HepG2 (cell line): ENCODE measurements at regions not wholly inside any gene's neighbourhood (a gene's known extent, or its start where the extent isn't known, plus 50 kb on each side); places are given as distances from the start of the nearest gene placed in this dataset.
A peak's percentile ranks its signal among the peaks of the same experiment; 100 is the strongest.

Experiments
- ATAC-seq: fragments of 200-7000 bp; cut with Tn5 transposase; 3 replicates; pipeline ENCODE4 v1.9.1; 2020; ENCODE audit warnings: mild to moderate bottlenecking, moderate library complexity
- BruUV-seq: library from RNA; stranded (reverse); fragments of 400-500 nt; replicated peaks from 2 replicates; lab custom pipeline; 2021; lab: Mats Ljungman, UMichigan
- CTCF ChIA-PET: fragments of 300-600 bp; formaldehyde crosslinking; extraction: SDS; loops from one replicate; lab custom pipeline; 2021; ENCODE audit warnings: low total read pairs, inconsistent platforms, low intra/inter-chr PET ratio; lab: Yijun Ruan, JAX
- POLR2A ChIA-PET: fragments of 350-600 bp; sonication (Branson Sonifier 250); formaldehyde crosslinking; loops from one replicate; lab custom pipeline; 2020; ENCODE audit warnings: antibody characterized with exemption, inconsistent platforms; lab: Yijun Ruan, JAX
- DNase-seq: peaks from one replicate; pipeline ENCODE4 v3.0.0-alpha.2; 2015; ENCODE audit warnings: low spot score
- FAIRE-seq: peaks from 3 replicates; lab custom pipeline; 2011; peaks lifted over from hg19 to GRCh38; lab: Jason Lieb, UNC
- H2AFZ ChIP-seq: one replicate; pipeline ENCODE4 v1.6.1; 2011; ENCODE audit warnings: low read length, inconsistent platforms
- H3K27ac ChIP-seq: fragments of 300-600 bp; 3 replicates; pipeline ENCODE4 v1.8.0; 2011; ENCODE audit warnings: mixed run types, mild to moderate bottlenecking, mixed read lengths, low read length, inconsistent platforms; ENCODE audit not compliant: insufficient read depth; ENCODE audit errors: extremely low read length
- H3K27me3 ChIP-seq, 2 experiments: fragments of 200-600 bp in 1 of 2; 2 replicates in 1 of 2; 3 replicates in 1 of 2; pipeline versions ENCODE4 v1.6.0 to v1.8.0; 2011; ENCODE audit warnings: low read length in 2 of 2, mild to moderate bottlenecking in 2 of 2, moderate library complexity in 2 of 2, inconsistent platforms in 1 of 2; ENCODE audit not compliant: insufficient read depth in 2 of 2, control insufficient read depth in 1 of 2
- H3K36me3 ChIP-seq, 2 experiments: fragments of 200-600 bp in 1 of 2; replicated peaks in 1 of 2; 2 replicates in 1 of 2; 3 replicates in 1 of 2; pipeline versions ENCODE4 v1.5.1 to v1.8.0; 2011; ENCODE audit warnings: low read length in 2 of 2, inconsistent platforms in 1 of 2; ENCODE audit not compliant: insufficient read depth in 2 of 2, control insufficient read depth in 1 of 2
- H3K4me1 ChIP-seq: 2 replicates; pipeline ENCODE4 v1.5.1; 2012; ENCODE audit warnings: low read length, inconsistent platforms; ENCODE audit not compliant: insufficient read depth
- H3K4me2 ChIP-seq: 2 replicates; pipeline ENCODE4 v1.6.0; 2011; ENCODE audit warnings: low read depth, low read length, inconsistent platforms
- H3K4me3 ChIP-seq, 3 experiments: fragments of 200-600 bp in 1 of 3; sonication (generic), shearing (Covaris generic) in 1 of 3; replicated peaks in 1 of 3; 2 replicates each; pipeline ENCODE4 v1.5.1; 2011 to 2016; ENCODE audit warnings: low read length in 3 of 3, inconsistent platforms in 2 of 3, low read depth in 2 of 3, mild to moderate bottlenecking in 2 of 3, control low read depth in 1 of 3, mixed read lengths in 1 of 3; ENCODE audit not compliant: insufficient read depth in 1 of 3
- H3K79me2 ChIP-seq: one replicate; pipeline ENCODE4 v1.6.1; 2011; ENCODE audit warnings: low read length, inconsistent platforms; ENCODE audit not compliant: insufficient read depth
- H3K9ac ChIP-seq: 2 replicates; pipeline ENCODE4 v1.6.0; 2011; ENCODE audit warnings: mild to moderate bottlenecking, low read depth, low read length, inconsistent platforms; ENCODE audit not compliant: insufficient read depth
- H3K9me3 ChIP-seq: 2 replicates; pipeline ENCODE4 v1.5.1; 2012; ENCODE audit warnings: mild to moderate bottlenecking, low read length
- H4K20me1 ChIP-seq: 2 replicates; pipeline ENCODE4 v1.6.0; 2011; ENCODE audit warnings: inconsistent platforms, mild to moderate bottlenecking, low read length, moderate library complexity; ENCODE audit not compliant: insufficient read depth
- AKAP8 ChIP-seq: sonication (generic); formaldehyde crosslinking; IDR thresholded peaks from 2 replicates; pipeline ENCODE4 v1.5.1; 2020; ENCODE audit warnings: mild to moderate bottlenecking, missing genetic modification reagents
- CBX1 ChIP-seq: IDR thresholded peaks from one replicate; pipeline ENCODE4 v1.6.1; 2016; ENCODE audit warnings: antibody characterized with exemption, low read depth
- HNF4G ChIP-seq, 2 experiments: sonication (generic) in 1 of 2; formaldehyde crosslinking in 1 of 2; IDR thresholded peaks; 2 replicates each; pipeline versions ENCODE4 v1.4.0 to v1.6.1; 2011 to 2020; ENCODE audit warnings: borderline replicate concordance in 2 of 2, low read depth in 2 of 2, mild to moderate bottlenecking in 2 of 2, low read length in 1 of 2, missing genetic modification reagents in 1 of 2, moderate library complexity in 1 of 2
- ISX ChIP-seq: sonication (generic); formaldehyde crosslinking; conservative IDR thresholded peaks from 2 replicates; pipeline ENCODE4 v1.5.0; 2020; ENCODE audit warnings: missing genetic modification reagents
- NFATC3 ChIP-seq: sonication (generic); formaldehyde crosslinking; IDR thresholded peaks from 2 replicates; pipeline ENCODE4 v1.5.1; 2020; ENCODE audit warnings: mild to moderate bottlenecking, missing genetic modification reagents
- NR2F6 ChIP-seq, 2 experiments: IDR thresholded peaks; 2 replicates each; pipeline ENCODE4 v1.6.1; 2016; ENCODE audit warnings: antibody characterized with exemption in 1 of 2, mild to moderate bottlenecking in 1 of 2
- PTBP1 ChIP-seq: fragments of 200-400 bp; formaldehyde crosslinking; IDR thresholded peaks from 2 replicates; pipeline ENCODE4 v1.6.1; 2018; ENCODE audit warnings: low read length, low read depth; ENCODE audit not compliant: poor library complexity, severe bottlenecking
- ZNF329 ChIP-seq: sonication (generic); formaldehyde crosslinking; IDR thresholded peaks from 2 replicates; pipeline ENCODE4 v1.9.0; 2021; ENCODE audit warnings: low read depth, mild to moderate bottlenecking, missing genetic modification reagents
- ZNF629 ChIP-seq: sonication (generic); formaldehyde crosslinking; conservative IDR thresholded peaks from 2 replicates; pipeline ENCODE4 v1.5.0; 2020; ENCODE audit warnings: missing genetic modification reagents
- ZNF644 ChIP-seq: IDR thresholded peaks from 2 replicates; pipeline ENCODE4 v1.6.1; 2016; ENCODE audit warnings: low read depth
- ZNF781 ChIP-seq: sonication (generic); formaldehyde crosslinking; IDR thresholded peaks from 2 replicates; pipeline ENCODE4 v1.5.1; 2020; ENCODE audit warnings: borderline replicate concordance, mild to moderate bottlenecking, missing genetic modification reagents; ENCODE audit errors: not compliant biosample characterization
- ZSCAN9 ChIP-seq: IDR thresholded peaks from 2 replicates; pipeline ENCODE4 v1.6.1; 2016; ENCODE audit warnings: borderline replicate concordance
- WGBS: methylation state at CpG from one replicate; pipeline ENCODE4 v1.1.6; 2017; ENCODE audit warnings: low lambda C conversion rate; 5-methylcytosine and 5-hydroxymethylcytosine counted together
- in situ Hi-C: cut with HindIII; loops from 2 replicates; pipeline ENCODE4 v1.10.0; 2017; ENCODE audit warnings: low pct_unique_long_range_greater_than_20kb; ENCODE audit not compliant: extremely low pct_ligation_motif_present
- intact Hi-C: fragments of 100-400 bp; cut with micrococcal nuclease; formaldehyde crosslinking; loops from one replicate; pipeline ENCODE4 v1.10.0; 2022; ENCODE audit not compliant: unreplicated experiment
- TF ChIP-seq, protein P1 (sequence below): sonication (generic); formaldehyde crosslinking; IDR thresholded peaks from 2 replicates; pipeline ENCODE4 v1.4.0; 2020; ENCODE audit warnings: mild to moderate bottlenecking, low read depth, missing genetic modification reagents
- TF ChIP-seq, protein P2 (sequence below): sonication (generic); formaldehyde crosslinking; IDR thresholded peaks from 2 replicates; pipeline ENCODE4 v1.5.0; 2020; ENCODE audit warnings: missing genetic modification reagents, mild to moderate bottlenecking, borderline replicate concordance

DNA sequence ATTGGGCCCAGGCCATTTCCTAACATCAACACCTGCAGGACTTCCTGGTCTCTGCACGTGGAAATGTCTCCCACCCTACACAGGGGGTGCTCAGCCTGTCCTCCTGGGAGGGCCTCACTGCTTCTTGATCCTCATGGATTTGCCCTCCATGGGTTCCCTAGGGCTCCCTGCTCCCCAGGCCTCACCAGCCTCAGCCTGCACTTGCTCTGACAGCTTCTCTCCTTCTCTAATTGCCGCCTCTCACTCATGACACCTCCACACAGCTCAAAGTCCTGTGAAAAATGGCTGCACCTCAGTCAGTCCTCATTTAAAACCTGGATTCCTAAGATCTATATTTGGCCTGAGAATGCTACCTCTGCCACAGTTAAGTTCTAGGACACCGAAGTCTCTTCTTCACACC is 130.6 kb downstream of the PXDC1 start:
- Histone ChIP-seq H4K20me1 (no peaks in the 10 kb centered on the region; the same call in 1 of the 2 replicates), H2AFZ (no peak overlapping the region), H3K27me3 (peaks cover 4 to 71% of the 10 kb centered on the region in 2 experiments; a peak in 3 of 5 replicates), H3K4me1 (0 out of 2 replicates have a peak, but pooled peaks cover 4% of the 10 kb centered on the region), H3K4me2 (no peak overlapping the region), H3K27ac (no peak overlapping the region), H3K79me2 (no peaks in the 10 kb centered on the region), H3K36me3 (no peaks in the 10 kb centered on the region), H3K4me3 (no peak overlapping the region), H3K9me3 (no peaks in the 10 kb centered on the region), H3K9ac (no peak overlapping the region)
- intact Hi-C loops (loop anchor here (1.0 kb wide), 1 partner anchor 11 kb away; no protein-coding TSS in a partner anchor), in situ Hi-C loops (no loop called here)
- FAIRE-seq (peak; percentile 4), ATAC-seq (no peak), DNase-seq (no peak)
- ChIA-PET POLR2A (no interaction called here), CTCF (no interaction called here)
- 29% methylated on average over 3 of the region's 3 CpGs for WGBS
- no TSS peak for BruUV-seq
- TF ChIP-seq NR2F6 (IDR thresholded peaks at IDR 0.05) (no peak), NR2F6 (CRISPR knock-in tag; IDR thresholded peaks at IDR 0.05) (no peak), ZNF629 (CRISPR knock-in tag) (no peak), HNF4G (IDR thresholded peaks at IDR 0.05; ENCODE audit: borderline replicate concordance, low read depth, low read length) (no peak), HNF4G (CRISPR knock-in tag; IDR thresholded peaks at IDR 0.05; ENCODE audit: borderline replicate concordance, low read depth) (no peak), NFATC3 (CRISPR knock-in tag) (no peak), ZNF329 (CRISPR knock-in tag) (no peak), CBX1 (no peak), PTBP1 (no peak), ZNF644 (CRISPR knock-in tag) (no peak), ISX (no peak), ZNF781 (CRISPR knock-in tag) (no peak), ZSCAN9 (no peak), AKAP8 (CRISPR knock-in tag) (no peak)
- TF ChIP-seq, protein P1, sequence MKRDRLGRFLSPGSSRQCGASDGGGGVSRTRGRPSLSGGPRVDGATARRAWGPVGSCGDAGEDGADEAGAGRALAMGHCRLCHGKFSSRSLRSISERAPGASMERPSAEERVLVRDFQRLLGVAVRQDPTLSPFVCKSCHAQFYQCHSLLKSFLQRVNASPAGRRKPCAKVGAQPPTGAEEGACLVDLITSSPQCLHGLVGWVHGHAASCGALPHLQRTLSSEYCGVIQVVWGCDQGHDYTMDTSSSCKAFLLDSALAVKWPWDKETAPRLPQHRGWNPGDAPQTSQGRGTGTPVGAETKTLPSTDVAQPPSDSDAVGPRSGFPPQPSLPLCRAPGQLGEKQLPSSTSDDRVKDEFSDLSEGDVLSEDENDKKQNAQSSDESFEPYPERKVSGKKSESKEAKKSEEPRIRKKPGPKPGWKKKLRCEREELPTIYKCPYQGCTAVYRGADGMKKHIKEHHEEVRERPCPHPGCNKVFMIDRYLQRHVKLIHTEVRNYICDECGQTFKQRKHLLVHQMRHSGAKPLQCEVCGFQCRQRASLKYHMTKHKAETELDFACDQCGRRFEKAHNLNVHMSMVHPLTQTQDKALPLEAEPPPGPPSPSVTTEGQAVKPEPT (CRISPR knock-in tag): no peak
- TF ChIP-seq, protein P2, sequence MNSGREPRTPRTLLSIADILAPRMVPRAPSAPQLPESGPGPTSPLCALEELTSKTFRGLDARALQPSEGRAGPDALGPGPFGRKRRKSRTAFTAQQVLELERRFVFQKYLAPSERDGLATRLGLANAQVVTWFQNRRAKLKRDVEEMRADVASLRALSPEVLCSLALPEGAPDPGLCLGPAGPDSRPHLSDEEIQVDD: no peak
